ENCODE measurements at regions not wholly inside any gene's neighbourhood (a gene's known extent, or its start where the extent isn't known, plus 50 kb on each side); places are given as distances from the start of the nearest gene placed in this dataset.

DNA sequence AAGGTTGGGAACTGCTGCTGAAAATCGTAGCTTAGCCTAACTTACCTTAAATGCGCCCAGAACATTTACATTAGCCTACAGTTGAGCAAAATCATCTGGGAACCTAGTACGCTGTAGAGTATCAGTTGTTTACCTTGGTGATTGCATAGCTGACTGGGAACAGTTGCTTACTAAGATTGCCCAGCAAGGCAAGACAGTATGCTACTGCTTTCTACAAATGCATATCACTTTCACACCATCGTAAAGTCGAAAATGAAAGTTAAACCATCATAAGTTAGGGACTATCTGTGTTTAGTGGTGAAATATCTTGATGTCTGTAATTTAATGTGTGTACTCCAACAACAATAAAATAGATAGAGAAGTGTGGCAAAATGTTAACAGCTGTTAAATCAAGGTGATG lies 1670.6 kb upstream of the PCDH20 start:
- H3K4me1 ChIP-seq, result no peaks in the 10 kb centered on the region
- 61 to 75% methylated on average over 5 of the region's 5 CpGs for WGBS, 2 donors
- intact Hi-C loops (cut with DNase I), result no loop called here
- peaks cover 0 to 3% (median 0%) of the 10 kb centered on the region in 3 donors for H3K9me3 ChIP-seq
- H3K4me3 ChIP-seq, result no peak overlapping the region
- H3K27me3 ChIP-seq, result no peaks in the 10 kb centered on the region
- no peaks in the 10 kb centered on the region for H3K36me3 ChIP-seq (replicated peaks in 1 of 2; ENCODE audit: insufficient read depth in 1 of 2, low read depth in 2 of 2)
- ATAC-seq (no peak), DNase-seq (no peak)
- TF ChIP-seq, protein P1, sequence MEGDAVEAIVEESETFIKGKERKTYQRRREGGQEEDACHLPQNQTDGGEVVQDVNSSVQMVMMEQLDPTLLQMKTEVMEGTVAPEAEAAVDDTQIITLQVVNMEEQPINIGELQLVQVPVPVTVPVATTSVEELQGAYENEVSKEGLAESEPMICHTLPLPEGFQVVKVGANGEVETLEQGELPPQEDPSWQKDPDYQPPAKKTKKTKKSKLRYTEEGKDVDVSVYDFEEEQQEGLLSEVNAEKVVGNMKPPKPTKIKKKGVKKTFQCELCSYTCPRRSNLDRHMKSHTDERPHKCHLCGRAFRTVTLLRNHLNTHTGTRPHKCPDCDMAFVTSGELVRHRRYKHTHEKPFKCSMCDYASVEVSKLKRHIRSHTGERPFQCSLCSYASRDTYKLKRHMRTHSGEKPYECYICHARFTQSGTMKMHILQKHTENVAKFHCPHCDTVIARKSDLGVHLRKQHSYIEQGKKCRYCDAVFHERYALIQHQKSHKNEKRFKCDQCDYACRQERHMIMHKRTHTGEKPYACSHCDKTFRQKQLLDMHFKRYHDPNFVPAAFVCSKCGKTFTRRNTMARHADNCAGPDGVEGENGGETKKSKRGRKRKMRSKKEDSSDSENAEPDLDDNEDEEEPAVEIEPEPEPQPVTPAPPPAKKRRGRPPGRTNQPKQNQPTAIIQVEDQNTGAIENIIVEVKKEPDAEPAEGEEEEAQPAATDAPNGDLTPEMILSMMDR (IDR thresholded peaks at IDR 0.05), result no peak
- TF ChIP-seq POLR2A (IDR thresholded peaks at IDR 0.05), result no peak
- H3K27ac ChIP-seq, result no peak overlapping the region

GRCh38 chr13:63085851-63086250 lies 1670.2 kb upstream of the PCDH20 start:
- intact Hi-C loops (cut with DNase I), result no loop called here
- Histone ChIP-seq H3K4me1 (no peaks in the 10 kb centered on the region), H3K4me3 (no peak overlapping the region), H3K27me3 (no peaks in the 10 kb centered on the region), H3K27ac (no peak overlapping the region), H3K36me3 (replicated peaks in 1 of 2; ENCODE audit: insufficient read depth in 1 of 2, low read depth in 2 of 2) (no peaks in the 10 kb centered on the region), H3K9me3 (peaks cover 0 to 5% (median 0%) of the 10 kb centered on the region in 3 donors)
- TF ChIP-seq, protein P1 (IDR thresholded peaks at IDR 0.05), result no peak
- TF ChIP-seq POLR2A (IDR thresholded peaks at IDR 0.05), result no peak
- 66 to 86% methylated on average over 4 of the region's 4 CpGs for WGBS, 2 donors
- no peak for DNase-seq
- ATAC-seq, result no peak

DNA sequence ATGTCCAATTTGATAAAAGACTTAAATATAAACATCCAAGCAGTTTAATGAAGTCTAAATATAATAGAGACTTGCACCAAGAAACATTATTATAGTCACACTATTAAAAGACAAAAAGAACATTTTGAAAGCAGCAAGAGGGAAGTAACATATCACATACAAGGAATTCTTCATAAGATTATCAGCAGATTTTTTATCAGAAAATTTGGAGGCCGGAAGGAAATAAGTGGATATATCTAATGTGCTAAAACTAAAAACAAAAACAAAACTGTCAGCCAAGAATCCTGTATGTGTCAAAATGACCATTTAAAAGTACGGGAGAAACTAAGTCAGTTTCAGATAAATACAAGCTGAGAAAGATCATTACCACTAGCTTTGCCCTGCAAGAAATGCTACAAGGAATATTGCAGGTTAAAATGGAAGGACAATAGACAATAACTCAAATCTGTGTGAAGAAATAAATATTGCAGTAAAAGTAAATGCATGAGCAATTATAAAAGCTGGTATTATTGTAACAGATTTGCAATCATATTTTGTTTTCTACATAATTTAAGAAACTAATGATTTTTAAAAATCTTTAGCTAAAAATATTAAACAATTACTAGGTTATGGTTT lies 1665.9 kb upstream of the PCDH20 start:
- Histone ChIP-seq H3K9me3 (peaks cover 0 to 5% (median 0%) of the 10 kb centered on the region in 3 donors), H3K4me1 (no peaks in the 10 kb centered on the region), H3K36me3 (replicated peaks in 1 of 2; ENCODE audit: insufficient read depth in 1 of 2, low read depth in 2 of 2) (no peaks in the 10 kb centered on the region), H3K27ac (no peak overlapping the region), H3K27me3 (no peaks in the 10 kb centered on the region), H3K4me3 (no peak overlapping the region)
- WGBS, 2 donors, result 86 to 94% methylated on average over 2 of the region's 2 CpGs
- intact Hi-C loops (cut with DNase I), result no loop called here
- DNase-seq (no peak), ATAC-seq (no peak)
- TF ChIP-seq, protein P1 (IDR thresholded peaks at IDR 0.05), result no peak
- no peak for TF ChIP-seq POLR2A (IDR thresholded peaks at IDR 0.05)

- intact Hi-C loops (cut with DNase I), result no loop called here
- DNase-seq (no peak), ATAC-seq (no peak)
- Histone ChIP-seq H3K27me3 (no peaks in the 10 kb centered on the region), H3K27ac (no peak overlapping the region), H3K36me3 (replicated peaks in 1 of 2; ENCODE audit: insufficient read depth in 1 of 2, low read depth in 2 of 2) (no peaks in the 10 kb centered on the region), H3K4me1 (no peaks in the 10 kb centered on the region), H3K4me3 (no peak overlapping the region), H3K9me3 (no peaks in the 10 kb centered on the region)
- TF ChIP-seq, protein P1 (IDR thresholded peaks at IDR 0.05), result no peak
- no peak for TF ChIP-seq POLR2A (IDR thresholded peaks at IDR 0.05)
These were observed 1659.5 kb upstream of the PCDH20 start for GRCh38 chr13:63075126-63075525.

GRCh38 chr13:63050287-63050686 lies 1634.6 kb upstream of the PCDH20 start:
- no peak overlapping the region for H3K27ac ChIP-seq
- 89 to 99% methylated on average over 5 of the region's 5 CpGs for WGBS, 2 donors
- H3K9me3 ChIP-seq, result no peaks in the 10 kb centered on the region
- H3K4me3 ChIP-seq, result no peak overlapping the region
- DNase-seq (no peak), ATAC-seq (no peak)
- no peaks in the 10 kb centered on the region for H3K36me3 ChIP-seq (replicated peaks in 1 of 2; ENCODE audit: insufficient read depth in 1 of 2, low read depth in 2 of 2)
- H3K27me3 ChIP-seq, result no peaks in the 10 kb centered on the region
- H3K4me1 ChIP-seq, result no peaks in the 10 kb centered on the region
- TF ChIP-seq, protein P1 (IDR thresholded peaks at IDR 0.05), result no peak
- no peak for TF ChIP-seq POLR2A (IDR thresholded peaks at IDR 0.05)
- intact Hi-C loops (cut with DNase I), result no loop called here
